NCI-H526 (cell line): ENCODE measurements at regions not wholly inside any gene's neighbourhood (a gene's known extent, or its start where the extent isn't known, plus 50 kb on each side); places are given as distances from the start of the nearest gene placed in this dataset.

Source experiments
- DNase-seq, 2 experiments: peaks; one replicate each; lab custom pipeline; 2025; lab: John Stamatoyannopoulos, UW

- no peak for DNase-seq
These were observed 111.0 kb downstream of the FAM53A start for GRCh38 chr4:1572964-1573720.

DNA sequence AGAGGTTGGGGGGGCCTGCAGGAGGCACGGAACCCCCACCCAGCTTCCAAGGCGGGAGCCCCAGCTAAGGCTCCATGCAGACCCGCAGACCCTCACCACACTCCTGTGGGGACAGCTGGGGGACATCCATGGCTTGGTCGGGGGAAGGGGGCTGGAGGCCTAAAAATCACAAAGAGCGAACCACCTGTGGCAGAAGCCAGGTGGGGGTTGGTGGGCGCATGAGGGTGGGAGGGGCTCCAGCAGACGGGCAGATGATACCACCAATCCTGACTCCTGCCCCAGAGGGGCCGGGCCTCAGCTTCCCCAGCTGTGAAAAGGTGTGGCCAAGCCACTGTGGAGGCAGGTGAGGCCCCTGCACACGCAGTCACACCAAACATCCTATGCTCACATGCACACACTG is 111.6 kb downstream of the FAM53A start:
- no peak for DNase-seq

- no peak for DNase-seq
These were observed 112.1 kb downstream of the FAM53A start for GRCh38 chr4:1572010-1572385.

GRCh38 chr4:1571165-1572009 is 112.7 kb downstream of the FAM53A start:
- DNase-seq = no peak

DNA sequence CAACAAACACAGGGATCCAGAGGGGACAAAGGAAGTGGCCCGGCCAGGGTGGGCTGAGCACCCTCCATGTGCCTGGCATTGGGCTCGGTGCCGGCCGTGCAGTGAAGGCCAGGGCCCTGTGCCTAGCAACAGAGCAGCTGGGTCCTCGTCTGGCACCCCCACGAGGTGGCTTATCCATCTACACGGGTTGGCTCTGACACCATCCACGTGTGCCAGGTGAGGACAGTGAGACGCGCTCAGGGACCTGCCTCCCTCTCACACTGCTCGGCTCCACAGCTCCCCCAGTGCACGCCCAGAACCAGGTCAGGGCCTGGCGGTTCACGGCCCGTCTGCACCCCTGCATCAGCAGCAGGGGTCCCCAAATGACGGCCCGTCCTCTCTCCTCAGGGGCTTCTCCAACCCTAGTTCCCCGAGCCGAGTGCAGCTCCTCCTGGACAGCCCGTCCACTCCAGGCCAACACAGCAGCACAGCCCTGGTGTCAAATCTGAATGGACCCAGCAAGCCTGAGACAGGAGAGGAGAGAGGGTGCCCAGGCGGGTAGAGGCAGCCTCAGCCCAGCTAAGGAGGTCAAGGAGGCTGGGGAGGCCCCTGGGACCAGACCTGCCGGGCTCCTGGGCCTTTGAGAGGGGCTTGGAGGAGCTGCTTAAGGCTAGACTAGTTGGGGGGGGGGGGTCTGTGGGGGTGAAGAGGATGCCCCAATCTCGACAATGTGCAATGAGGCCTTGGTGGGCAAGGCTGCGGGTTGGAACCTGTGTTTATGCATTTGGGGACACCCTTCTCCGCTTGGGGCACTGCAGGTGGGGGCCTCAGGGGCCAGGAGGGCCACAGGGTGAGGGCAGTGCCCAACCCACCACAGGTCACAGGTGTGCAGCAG is 113.6 kb downstream of the FAM53A start:
- DNase-seq = no peak

DNA sequence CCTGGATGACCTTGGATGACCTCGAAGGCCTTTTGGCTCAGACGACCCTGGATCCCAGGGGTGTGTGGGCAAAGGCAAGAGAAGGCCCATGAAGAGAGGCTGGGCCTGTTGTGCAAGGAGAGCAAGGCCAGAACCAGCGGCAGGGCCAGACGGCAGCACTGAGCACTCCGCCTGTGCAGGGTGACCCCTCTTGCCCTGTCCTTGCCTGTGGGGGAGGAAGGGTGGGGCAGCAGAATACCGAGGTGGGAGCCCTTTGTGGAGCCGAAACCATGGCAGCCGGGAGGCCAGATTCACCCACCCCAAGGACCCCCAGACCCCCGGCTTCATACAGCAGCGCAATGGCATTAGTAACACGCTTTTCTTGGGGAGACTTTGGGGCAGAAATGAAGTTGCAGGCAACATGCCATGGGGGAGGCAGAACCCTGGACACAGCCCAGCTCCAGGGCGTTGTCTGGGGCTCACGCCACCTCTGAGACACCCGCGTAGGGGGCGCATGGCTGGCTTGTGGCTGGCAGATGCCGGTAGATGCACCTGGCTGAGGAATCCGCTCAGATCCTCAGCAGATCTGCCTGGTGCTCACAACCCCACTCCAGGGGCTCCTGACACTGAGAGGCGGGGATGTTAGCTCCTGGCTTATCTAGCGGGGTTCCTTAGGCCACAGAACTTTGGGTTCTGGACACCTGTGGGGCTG is 114.5 kb downstream of the FAM53A start:
- no peak for DNase-seq

DNA sequence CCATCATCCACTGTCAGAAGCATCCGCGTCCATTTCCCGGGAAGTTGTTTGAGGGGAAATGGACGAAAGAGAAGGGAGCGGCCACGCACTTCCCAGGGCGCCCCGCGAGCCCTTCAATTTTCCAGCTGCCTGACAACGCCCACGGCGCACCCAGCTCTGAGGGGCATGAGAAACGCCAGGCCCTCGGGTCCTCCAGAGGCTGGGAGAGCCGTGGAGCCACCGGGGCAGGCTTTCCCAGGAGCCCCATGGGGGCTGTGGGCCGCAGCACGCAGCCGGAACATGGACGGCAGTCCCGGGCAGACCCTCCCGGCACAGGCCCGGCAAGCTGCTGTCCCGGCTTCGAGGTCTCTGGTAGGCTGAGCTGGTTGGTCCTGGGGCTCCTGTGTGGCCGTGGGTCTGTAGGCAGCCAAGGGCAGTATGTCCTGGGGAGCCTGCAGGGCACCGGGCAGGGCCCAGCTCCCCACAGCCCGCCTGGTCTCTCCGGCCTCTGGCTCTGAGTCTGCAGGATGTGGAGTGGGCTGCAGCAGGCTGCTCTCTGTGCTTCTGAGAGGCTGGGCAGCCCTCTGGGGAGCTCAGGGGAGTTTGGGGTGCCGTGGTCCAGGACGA is 115.2 kb downstream of the FAM53A start:
- DNase-seq = peak in 1 of 2 experiments; percentile 27

DNA sequence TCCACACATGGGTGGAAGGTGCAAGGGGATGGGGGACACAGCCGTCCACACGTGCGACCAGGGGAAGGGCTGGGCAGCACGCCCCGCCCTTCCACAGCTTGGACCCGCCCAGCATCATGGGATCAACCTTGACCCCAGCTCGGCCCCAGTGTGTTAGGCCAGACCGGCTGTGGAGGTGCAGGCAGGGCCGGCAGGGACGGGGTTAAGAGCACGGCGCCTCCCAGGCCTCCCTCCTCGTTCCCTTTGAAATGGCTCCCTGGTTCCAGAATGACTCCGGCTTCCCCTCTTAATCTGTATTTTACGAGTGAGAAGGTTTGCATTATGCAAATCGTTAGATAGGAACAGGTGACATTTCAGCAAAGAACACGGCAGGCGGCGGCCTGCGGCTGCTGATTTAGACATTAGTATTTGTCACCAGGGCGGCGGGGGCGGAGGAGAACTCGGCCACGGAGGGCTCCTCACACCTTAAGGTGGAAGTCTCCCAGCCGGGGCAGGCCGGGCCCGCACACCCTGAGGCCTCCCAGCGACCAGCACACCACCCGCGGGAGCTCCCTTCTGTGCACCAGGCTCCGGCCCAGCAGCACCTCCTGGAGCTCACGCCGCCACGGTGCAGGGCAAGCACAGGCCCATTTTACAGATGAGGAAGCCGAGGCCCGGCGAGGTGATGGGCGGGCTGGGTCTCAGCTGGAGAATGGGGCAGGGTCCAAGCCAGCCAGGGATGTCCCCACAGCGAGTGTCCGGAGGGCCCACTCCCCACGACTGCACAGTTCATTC is 116.1 kb downstream of the FAM53A start:
- peak; percentile 96 to 98 for DNase-seq

DNA sequence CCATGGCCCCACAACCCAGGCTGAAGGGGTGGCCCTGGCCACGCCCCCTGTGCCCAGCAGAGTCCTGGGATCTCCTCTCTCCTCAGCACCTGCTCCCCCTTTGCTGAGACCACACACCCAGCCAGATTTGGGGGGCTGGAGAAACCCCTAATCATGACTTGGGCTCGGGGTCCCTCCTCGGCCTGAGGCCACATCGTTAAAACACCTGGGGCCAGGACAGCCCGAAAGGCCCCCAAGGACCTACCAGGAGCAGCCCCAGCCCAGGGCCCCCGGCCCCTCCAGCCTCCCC is 116.7 kb downstream of the FAM53A start:
- no peak for DNase-seq

DNA sequence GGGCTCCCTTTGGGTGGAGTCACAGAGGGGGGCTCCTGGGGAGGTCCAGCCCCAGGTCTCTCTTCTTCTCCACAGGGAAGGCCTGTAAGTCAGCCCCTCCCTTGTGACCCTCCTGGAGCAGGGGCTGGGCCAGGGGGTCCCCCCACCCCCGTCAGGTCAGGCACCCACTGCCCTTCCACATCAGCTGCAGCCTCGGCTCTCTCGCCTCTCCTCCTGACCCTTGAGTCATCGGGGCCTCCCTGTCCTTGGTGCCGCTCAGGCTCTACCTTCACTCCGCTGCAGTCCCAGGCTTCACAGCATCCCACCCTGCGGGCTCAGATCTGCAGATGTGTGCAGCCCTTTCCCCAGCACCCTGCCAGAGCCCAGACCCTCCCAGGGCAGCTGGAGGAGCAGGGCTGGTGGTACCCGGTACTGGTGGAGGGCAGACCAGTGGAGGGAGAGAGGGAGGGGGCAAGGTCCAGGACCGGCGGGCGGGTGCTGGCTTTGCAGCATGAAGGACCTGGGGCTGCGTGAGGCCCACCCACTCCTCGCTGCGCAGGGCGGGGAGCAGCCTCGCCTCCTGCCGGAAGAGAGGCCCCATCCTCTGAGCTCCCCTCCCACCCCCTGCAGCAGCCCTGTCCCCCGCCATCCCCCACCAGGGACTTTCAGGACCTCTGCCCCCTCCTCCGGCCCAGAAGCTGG is 117.1 kb downstream of the FAM53A start:
- peak in 1 of 2 experiments; percentile 60 for DNase-seq

- peak; percentile 45 to 90 for DNase-seq
These were observed 117.7 kb downstream of the FAM53A start for GRCh38 chr4:1566301-1566837.

DNA sequence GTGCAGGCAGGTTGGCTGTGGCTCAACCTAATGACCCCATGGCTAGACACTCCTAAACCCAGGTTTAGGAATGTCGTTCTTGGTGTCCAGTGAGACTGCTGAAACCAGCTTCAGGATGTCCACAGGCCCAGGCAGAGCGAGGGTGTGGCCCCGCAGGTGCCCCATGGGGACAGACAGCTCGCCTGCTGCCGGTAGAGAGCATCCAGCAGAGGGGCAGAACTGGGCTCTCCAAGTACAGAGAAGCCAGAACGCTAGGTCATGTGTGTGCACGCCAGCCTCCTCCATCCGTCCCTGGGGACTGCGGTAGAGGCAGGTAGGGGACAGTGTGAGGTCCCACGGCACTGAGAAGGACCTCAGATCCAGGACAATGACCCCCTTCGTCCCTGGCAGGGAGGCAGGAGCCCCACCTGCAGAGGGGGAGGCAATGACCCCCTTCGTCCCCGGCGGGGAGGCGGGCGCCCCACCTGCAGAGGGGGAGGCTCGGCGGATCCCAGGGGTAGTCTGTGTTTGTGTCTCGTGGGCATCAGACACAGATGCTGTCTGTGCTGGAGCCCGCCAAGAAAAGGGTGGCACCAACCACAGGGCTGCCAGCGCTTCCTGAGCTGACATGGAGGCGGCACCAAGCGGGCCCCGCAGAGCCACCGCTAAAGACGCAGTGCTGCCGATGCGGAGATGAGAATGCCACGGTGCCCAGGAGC is 118.4 kb downstream of the FAM53A start:
- peak in 1 of 2 experiments; percentile 79 for DNase-seq

DNA sequence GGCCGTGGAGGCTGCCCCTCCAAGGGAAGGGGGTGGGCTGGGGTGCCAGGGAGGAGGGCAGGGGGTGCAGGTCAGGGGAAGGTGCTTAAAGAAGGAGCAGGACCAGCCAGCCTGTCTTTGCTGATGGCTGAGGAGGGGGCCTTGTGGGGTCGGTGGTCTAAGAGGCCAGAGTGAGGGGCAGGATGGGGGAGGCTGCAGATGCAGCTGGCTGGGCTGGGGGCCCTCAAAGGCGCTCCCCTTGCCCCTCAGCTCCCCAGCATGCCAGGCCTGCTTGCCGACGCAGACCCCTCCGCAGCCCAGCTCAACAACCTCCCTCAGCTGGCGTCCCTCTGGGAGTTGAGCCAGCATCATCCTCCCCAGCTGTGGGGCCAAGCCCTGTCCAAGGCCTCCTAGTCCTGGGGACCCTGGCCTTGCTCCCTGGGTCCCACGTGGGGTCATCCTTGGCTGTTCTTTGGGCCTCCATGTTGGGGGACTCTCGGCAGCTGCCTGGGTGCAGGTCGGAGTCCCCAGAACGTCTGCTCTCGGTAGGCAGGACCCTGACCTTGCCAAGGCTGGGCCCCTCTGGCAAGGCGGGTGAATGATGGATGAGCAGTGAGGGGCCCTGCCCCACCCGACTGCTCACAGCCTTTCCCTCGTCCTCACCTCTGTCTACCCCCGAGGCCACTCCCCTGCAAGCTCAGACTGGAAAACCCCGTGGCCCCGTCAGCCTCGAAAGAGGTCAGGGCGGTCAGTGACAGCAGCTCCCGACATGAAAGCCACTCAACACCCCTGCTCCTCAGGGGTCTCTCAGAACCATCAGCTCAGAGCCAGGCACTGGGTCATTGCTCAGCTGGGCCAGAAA is 119.4 kb downstream of the FAM53A start:
- DNase-seq = no peak

GRCh38 chr4:1563768-1564485 is 120.2 kb downstream of the FAM53A start:
- DNase-seq = peak in 1 of 2 experiments; percentile 39

DNA sequence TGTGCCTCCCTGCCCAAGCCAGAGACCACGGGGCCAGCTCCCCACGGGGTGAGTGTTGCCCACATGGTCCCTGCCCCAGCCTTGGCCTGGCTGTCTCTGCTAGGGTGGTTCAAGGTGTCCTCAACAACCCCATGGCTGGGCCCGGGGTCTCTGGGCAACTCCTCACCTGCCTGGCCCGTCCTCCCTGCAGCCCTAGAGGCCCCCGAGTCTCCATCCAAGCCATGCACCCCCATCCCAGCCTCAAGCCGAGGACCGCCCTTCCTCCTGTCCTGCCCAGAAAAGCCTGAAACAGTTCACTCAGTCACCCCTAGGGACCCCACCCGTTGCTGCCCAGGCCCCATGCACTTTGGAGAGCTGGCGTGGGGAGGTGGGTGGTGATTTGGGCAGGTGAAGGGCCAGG is 120.9 kb downstream of the FAM53A start:
- no peak for DNase-seq

DNA sequence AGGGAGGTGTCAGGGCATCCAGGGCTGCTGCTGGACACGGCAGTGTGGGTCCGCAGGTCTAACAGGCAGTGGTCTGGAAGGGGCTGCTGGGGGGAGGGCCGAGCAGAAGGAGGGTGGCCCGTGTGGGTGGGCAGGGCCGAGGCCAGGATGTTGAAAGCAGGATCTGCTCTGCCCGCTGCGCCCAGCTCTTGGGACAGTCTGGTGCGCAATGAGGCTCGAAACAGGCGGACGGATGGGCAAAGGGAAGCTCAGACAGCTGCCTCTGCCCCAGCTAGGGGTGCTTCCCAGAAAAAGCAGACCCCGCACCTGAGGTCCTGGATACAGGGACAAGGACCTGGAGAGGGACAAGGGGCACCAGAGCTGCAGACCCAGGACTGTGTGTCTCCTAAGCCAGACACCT is 121.3 kb downstream of the FAM53A start:
- DNase-seq = no peak

GRCh38 chr4:1562371-1562770 is 121.7 kb downstream of the FAM53A start:
- no peak for DNase-seq
